Activated naive CD4-positive, alpha-beta T cell treated with anti-CD3 and anti-CD28 coated beads, Interleukin-2, amount 50 U/mL, for 16 hours (primary cell): ENCODE measurements at regions not wholly inside any gene's neighbourhood (a gene's known extent, or its start where the extent isn't known, plus 50 kb on each side); places are given as distances from the start of the nearest gene placed in this dataset.
"Not testable (repeated sequence)": the region's sequence is repeated elsewhere in the genome, so short reads cannot be mapped to it uniquely, and the experiment has no call there.

Experiments used
- DNase-seq: peaks from one replicate; pipeline ENCODE4 v3.0.0-alpha.2; 2020

DNA sequence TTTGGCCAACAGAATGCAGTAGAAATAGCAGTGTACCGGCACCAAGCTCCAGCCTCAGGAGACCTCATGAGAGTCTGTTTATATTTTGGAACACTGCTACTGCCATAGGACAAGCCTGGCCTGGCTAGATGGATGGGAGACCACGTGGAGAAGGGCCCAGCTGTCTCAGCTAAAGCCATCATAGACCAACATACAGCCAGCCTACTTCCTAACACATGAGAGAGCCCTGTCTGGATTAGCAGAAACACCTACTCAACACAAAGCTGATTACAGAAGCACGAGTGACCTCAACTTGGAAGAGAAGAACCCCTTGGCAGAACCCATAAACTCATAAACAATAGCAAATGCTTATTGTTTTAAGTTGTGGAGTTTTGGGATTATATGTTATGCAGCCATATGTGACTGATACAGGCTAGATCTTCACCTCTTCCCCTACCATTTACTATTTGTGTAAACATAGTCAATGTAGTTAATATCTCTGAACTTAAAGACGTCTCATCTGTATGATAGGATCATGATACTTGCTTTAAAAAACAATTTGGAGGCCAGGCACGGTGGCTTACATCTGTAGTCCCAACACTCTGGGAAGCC lies 199.4 kb upstream of the ZNF217 start:
- DNase-seq, result no peak

DNA sequence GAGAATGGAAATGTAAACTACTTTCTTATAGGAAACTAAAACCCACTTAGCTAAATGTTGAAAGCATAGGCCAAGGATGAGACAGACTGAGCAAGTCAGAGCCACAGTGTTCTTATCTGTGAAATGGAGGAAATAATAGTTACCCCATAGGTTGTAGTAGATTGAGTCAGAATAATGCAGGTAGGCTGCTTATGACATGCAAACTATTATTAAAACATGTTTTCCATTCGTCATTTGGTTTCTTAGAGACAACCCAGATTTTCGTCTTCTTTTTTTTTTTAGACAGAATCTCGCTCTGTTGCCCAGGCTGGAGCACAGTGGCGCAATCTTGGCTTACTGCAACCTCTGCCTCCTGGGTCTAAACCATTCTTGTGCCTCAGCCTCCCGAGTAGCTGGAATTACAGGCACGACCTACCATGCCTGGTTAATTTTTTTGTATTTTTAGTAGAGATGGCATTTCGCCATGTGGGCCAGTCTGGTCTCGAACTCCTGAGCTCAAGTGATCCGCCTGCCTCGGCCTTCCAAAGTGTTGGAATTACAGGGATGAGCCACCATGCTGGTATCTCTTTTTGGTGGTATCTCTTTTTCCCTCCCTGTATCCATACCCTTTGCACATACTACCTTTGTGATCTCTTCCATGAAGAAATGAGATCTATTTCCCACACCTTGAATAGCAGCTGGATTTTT lies 196.5 kb upstream of the ZNF217 start:
- DNase-seq, result no peak

DNA sequence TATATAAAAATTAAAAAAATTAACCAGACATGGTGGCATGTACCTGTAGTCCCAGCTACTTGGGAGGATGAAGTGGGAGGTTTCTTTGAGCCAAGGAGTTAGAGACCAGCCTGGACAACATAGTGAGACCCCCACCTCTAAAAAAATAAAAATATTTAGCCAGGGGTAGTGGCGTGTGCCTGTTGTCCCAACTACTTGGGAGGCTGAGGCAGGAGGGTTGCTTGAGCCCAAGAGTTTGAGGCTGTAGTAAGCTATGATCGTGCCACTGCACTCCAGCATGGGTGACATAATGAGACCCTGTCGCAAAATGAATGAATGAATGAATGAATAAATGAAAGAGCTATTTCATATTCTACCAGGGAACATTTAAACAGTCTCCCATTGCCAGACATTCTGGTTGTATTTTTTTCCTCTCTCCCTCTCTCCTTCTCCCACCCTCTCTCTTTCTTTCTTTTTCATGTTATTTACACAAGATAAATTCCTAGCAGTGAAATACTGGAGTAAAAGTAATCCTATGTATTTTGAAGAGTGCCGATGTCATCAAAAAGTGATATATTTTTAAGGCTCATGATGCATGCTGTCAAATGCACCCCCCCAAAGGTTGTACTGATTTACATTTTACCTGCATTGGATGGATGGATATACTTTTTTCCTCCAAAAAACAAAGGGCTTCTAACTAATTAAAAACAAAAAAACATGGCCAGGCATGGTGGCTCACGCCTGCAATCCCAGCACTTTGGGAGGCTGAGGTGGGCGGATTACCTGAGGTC lies 194.8 kb upstream of the ZNF217 start:
- no peak for DNase-seq

DNA sequence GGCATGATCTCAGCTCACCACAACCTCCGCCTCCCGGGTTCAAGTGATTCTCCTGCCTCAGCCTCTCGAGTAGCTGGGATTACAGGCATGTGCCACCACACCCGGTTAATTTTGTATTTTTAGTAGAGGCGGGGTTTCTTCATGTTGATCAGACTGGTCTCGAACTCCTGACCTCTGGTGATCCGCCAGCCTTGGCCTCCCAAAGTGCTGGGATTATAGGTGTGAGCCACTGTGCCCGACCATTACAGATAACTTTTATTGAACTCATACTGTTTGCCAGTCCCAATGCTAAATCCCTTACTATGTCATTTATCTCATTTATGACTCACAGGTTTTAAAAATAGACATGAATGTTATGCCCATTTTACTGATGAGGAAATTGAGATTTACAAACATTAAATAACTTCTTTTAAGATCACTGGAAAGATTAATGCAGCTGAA lies 193.9 kb upstream of the ZNF217 start:
- not testable (repeated sequence) for DNase-seq

DNA sequence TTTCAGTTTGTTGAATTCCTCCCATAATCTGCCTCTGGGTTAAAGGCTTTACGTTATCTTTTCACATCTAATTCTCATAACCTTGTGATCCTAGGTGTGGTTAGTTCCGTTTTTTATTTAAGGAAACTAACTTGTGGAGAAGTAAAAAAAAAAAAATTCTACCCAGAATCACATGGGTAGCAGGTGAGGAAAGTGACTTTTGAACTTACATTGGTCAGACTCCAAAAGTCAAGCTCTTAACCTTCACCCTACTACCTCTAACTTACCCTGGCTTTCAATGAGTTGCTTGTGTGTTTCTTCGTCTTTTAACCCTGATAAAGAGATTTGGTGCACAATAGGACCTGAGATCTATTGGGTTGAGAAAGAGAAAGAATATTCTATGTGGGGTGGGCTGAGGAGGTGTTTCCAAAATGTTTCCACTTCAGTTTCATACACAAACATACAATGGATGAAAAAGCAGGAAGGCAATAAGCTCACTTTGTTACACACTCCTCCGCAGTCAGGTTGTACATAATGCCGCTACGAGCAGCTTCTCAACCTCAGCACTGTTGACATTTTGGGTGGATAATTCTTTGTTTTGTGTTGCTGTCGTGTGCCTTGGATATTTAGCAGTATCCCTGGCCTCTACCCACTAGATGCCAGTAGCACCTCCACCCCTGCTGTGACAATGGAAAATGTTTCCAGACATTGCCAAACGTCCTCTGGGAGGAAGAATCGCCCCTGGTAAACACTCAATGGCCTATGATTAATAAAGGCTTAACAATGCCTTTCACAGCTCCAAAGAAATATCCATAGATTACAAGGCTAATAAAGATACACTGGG lies 193.0 kb upstream of the ZNF217 start:
- no peak for DNase-seq

DNA sequence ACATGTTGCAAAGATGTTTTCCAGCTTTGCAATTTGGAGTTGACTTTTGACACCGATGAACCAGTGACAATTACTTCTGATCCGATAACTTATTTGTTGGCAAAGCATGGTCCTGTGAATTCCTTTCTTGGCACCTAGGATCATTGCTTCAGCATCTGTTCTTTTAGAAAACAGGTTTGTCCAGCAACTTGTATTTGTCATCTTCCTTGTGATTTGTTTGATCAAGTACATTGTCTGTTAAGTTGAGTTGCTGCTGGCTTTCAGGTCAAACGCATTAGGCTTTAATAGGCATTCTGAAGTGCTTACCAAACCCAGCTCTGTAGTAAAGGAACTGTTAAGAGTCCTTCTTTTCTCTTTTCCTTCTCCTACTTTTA lies 192.4 kb upstream of the ZNF217 start:
- no peak for DNase-seq

DNA sequence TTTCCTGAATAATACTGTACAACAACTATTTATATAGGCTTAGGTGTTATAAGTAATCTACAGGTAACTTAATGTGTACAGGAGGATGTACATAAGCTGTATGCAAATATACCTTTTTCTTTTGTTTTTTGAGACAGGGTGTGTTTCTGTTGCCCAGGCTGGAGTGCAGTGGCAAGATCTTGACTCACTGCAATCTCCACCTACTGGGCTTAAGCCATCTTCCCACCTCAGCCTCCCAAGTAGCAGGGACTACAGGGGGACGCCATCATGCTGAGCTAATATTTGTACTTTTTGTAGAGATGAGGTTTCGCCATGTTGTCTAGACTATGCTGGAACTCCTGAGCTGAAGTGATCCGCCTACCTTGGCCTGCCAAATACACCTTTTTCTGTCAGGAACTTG lies 191.7 kb upstream of the ZNF217 start:
- no peak for DNase-seq

DNA sequence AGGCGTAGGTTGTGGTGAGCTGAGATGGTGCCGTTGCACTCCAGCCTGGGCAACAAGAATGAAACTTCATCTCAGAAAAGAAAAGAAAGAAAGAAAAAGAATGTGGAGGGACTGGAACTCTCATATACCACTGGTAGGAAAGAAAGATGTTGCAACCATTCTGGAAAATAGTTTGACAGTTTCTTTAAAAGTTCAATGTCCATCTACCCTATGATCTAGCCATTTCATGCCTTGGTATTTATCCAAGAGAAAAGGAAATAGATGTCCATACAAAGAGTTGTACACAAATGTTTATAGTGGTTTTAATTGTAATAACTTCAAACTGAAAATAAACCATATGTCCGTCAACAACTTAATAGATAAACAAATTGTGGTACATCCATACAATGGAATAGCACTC lies 190.1 kb upstream of the ZNF217 start:
- DNase-seq, result no peak

DNA sequence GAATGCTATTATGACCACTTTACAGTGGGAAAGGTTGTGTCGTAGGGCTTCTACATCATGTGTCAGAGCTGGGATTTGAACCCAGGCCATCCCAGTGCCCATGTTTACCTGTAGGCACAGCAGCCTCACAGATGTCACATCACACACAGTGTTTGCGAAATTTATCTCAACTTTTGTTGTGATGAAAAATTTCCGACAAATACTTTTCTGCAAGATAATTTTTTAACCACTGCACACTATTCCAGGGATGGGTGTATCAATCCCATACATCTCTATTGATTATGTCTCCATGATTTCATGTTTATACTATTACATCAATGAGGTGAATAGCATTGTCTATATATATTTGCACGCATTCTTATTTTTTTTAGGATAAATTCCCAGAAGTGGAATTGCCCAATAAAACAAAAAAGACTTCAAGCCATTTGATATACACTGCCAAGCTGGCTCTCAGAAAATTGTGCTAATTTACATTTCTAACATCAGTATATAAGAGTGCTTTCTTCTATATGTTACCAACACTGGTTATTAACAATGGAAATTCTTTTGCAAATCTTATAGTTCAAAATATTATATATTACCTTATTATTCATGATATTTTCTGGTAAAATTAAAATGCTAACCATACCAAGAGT lies 189.1 kb upstream of the ZNF217 start:
- no peak for DNase-seq

DNA sequence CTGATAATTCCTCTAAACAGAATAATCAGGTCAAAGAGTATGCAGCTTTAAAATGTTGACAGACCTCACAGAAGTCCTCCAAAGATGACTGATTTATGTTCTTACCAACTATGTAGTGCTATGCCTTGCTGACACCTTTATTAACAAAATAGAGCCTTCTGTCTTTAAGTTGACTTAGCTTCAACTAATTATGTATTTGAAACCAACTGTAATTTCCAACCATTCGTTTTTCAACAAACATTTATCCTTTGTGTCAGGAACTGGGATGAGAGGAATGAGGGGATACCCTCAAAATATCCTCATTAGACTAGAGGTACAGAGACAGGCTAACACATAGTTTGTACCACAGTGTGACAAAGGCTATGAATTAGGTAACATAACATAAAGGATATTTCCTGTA lies 186.2 kb upstream of the ZNF217 start:
- DNase-seq, result no peak

DNA sequence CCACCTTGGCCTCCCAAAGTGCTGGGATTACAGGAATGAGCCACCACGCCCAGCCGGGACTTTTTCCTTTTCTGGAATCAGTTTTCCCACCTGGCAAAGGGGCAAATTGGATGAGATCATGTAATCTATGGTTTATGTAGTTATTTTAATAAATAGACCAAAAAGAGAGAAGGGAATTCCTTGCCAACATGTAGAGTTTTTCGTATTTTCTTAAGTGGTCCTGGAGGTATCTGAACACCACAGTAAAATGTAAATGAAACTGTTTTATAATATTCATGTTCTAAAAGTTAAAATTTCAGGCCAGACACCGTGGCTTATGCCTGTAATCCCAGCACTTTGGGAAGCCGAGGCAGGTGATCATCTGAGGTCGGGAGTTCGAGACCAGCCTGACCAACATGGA lies 185.1 kb upstream of the ZNF217 start:
- no peak for DNase-seq

DNA sequence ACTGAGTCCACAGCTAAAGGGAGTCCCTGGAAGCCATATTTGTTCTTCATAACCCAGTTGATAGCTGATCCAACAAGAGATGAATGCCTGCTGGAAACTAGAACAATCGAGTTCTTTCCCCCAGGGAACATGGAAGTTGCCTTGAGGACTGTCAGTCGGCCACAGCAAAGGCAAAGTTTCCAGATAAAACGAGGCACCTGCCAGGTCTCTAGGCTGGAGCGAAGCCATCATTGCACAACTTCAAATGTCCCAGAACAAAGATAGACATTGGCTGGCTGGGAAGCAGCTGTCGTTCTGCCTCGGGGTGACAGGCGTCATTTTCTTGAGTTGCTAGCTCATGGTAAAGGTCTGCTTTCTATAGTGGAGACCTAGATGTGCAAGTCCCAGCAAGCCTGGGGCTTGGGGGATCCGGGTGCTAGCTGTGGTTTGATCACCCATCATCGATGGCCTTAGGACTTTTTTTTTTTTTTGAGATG lies 184.4 kb upstream of the ZNF217 start:
- DNase-seq, result no peak

DNA sequence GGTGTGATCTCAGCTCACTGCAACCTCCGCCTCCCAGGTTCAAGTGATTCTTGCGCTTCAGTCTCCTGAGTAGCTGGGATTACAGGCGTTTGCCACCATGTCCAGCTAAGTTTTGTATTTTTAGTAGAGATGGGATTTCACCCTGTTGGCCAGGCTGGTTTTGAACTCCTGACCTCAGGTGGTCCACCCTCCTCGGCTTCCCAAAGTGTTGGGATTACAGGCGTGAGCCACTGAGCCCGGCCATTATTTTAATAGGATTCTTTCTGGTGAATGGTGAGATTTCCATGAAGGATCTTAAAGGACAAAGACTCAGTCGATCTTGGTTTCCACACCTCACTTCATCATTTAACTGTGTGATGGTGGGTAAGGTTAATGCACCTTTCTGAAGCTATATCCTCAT lies 183.8 kb upstream of the ZNF217 start:
- DNase-seq, result not testable (repeated sequence)

DNA sequence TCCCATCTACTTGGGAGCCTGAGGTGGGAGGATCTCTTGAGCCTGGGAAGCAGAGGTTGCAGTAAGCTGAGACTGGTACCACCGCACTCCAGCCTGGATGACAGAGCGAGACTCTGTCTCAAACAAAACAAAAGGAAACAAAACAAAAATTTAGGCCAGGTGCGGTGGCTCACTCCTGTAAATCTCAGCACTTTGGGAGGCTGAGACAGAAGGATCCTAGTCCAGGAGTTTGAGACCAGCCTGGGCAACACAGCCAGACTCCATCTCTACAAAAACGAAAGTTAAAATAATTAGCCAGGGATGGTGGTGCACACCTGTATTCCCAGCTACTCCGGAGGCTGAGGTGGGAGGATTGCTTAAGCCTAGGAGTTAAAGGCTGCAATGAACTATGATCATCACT lies 183.2 kb upstream of the ZNF217 start:
- no peak for DNase-seq

DNA sequence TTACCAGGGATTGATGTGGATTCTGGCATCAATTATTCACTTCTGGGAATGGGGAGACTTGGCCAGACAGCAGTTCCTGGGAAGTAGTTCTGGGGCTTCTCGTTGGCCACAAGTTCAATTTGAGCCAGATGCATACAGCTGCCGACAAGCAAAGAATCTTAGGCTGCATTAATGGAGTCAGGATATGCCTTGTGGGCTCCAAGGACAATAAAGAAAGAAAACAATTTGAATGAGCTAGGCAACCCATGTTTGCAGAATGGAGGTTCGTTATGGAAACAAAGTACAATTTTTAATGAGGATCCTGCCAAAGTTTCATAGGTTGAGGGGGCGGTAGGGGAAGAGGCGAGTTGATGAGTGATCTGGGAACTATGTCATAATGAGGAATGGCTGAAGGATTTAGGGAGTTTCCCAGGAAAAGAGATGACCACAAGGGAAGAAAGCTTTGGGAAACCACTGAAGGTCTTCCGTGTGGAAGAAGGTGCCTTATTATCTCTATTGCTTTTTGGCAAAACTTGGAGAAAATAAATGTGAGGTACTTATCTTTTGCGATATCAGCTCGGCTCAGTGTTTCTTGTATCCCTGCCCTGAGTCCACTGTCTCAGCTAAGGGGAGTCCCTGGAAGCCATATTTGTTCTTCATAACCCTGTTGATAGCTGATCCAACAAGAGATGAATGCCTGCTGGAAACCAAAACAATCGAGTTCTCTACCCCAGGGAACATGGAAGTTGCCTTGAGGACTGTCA lies 181.0 kb upstream of the ZNF217 start:
- DNase-seq, result no peak

DNA sequence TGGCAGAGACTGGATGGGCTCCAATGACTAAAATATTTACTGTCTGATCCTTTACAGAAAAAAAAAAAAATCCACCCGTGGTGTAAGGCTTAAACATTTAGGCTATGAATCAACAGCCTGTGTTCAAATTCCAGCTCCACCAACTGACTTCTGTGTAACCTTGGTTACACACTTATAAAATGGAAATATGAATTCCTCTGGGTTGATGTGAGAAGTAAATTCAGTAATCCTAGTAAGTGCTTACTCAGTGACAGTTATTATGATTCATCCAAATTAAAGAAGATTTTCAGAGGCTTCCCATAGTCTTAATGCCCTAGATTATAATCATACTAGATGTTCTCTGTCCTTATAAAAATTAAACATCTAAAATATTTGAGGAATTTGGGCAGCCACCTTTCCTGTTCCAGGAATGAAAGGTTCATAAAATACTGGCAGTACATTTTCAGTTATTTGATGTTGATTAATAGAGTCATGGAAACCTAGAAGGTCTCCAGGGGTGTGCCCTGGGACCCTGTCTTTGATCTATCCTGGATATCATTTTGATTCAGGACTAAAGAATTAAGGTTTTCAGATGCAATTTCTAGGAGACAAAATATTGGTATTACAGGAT lies 180.3 kb upstream of the ZNF217 start:
- no peak for DNase-seq

DNA sequence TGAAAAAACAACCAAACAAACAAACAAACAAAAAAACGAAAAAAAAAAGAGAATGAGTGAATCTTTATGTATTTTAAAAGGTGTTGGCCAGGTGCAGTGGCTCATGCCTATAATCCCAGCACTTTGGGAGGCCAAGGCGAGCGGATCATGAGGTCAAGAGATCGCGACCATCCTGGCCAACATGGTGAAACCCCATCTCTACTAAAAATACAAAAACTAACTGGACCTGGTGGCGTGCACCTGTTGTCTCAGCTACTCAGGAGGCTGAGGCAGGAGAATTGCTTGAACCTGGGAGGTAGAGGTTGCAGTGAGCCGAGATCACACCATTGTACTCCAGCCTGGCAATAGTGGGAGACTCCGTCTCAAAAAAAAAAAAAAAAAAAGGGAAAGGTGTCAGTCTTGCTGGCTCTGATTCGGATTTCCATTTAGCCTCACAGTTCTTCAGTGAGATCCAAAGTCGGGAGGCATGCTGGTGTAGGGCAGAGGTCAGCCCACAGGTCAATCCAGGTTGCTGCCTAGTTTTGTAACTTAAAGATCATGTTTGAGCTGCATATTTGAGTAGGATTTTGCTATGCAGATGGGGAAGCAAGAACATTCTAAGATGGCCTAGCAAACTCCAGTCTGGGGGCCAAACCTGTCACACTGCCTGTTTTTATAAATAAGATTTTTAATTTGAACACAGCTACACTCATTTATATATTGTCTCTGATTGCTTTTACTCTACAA lies 179.6 kb upstream of the ZNF217 start:
- not testable (repeated sequence) for DNase-seq

DNA sequence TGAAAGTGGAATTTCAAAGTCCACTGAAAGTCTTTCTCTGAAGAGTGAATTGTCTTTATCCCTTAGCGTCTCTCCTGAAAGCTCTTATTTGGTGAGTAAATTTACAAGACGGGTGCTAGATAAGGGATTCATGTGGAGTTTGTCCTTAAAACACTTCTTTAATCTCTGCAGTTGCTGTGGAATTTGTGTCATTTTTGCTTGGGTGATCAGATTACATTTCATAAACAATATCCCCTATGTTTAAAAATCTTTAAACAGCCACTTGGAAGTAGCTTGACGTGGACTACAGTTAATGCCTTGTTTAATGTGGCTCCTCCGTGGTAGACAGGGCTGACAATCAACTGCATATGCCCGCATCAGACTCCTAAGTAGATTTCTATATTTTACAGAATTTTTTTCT lies 175.4 kb upstream of the ZNF217 start:
- DNase-seq, result no peak

DNA sequence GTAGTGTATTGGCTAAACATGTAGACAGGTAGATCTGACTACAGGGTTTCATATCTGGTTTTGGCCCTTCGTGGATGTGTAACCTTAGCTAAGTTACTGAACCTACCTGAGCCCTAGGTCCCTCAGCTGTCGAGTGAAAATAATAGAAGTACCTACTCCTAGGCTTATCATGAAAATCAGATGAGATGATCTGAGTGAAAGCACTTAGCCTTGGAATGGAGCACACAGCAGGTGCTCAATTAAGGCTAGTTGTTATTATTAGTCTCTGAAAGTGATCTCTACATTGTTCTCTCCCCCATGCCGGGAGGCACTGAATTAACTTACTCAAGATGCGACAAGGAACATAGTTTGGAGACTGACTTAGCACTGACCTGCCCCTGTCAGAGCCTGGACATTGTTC lies 174.7 kb upstream of the ZNF217 start:
- DNase-seq, result no peak

DNA sequence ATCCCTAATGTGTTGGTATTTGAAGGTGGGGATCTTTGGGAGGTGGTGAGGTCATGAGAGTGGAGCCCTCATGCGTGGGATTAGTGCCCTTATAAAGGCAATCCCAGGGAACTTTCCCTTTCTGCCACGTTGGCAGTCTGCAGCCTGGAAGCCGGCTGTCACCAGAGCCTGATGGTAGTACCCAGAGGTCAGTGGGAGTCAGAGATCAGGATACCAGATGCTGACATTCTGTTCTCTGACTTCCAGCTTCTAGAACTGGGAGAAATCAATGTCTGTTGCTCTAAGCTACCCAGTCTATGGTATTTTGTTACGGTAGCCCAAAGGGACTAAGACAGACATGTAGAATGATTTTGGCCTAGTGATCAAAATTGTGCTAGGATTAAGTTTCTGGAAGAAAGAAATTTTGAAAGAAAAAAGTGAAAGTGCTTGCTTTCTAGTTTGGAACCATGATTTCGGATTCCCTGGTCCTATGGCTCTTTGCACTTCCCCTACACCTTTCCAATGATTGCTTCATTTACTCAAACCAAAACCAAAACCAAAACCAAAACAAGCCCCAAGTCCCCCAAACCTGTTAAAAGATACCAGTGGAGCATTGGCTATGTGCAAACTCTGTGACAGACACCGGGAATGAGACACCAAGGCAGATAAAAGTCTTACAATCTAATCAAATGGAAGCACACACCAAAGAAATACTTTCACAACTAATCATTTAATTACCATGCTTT lies 173.7 kb upstream of the ZNF217 start:
- no peak for DNase-seq
